NCI-H2196 (cell line): ENCODE measurements at regions not wholly inside any gene's neighbourhood (a gene's known extent, or its start where the extent isn't known, plus 50 kb on each side); places are given as distances from the start of the nearest gene placed in this dataset.

Experiments
- DNase-seq: peaks from one replicate; lab custom pipeline; 2025; ENCODE audit not compliant: unreplicated experiment; lab: John Stamatoyannopoulos, UW

GRCh38 chr9:106404137-106404536 is 458.8 kb upstream of the ZNF462 start:
- no peak for DNase-seq

GRCh38 chr9:106405871-106406435 is 457.0 kb upstream of the ZNF462 start:
- no peak for DNase-seq

- no peak for DNase-seq
These were observed 448.9 kb upstream of the ZNF462 start for GRCh38 chr9:106414042-106414441.

GRCh38 chr9:106417685-106418084 is 445.3 kb upstream of the ZNF462 start:
- no peak for DNase-seq

GRCh38 chr9:106419829-106420228 is 443.1 kb upstream of the ZNF462 start:
- DNase-seq = no peak

GRCh38 chr9:106420511-106420944 is 442.4 kb upstream of the ZNF462 start:
- DNase-seq = no peak

- no peak for DNase-seq
These were observed 441.2 kb upstream of the ZNF462 start for GRCh38 chr9:106421772-106422171.

- DNase-seq = no peak
These were observed 439.4 kb upstream of the ZNF462 start for GRCh38 chr9:106423575-106423974.

GRCh38 chr9:106432631-106433030 is 430.3 kb upstream of the ZNF462 start:
- no peak for DNase-seq

GRCh38 chr9:106438928-106439327 is 424.0 kb upstream of the ZNF462 start:
- no peak for DNase-seq

GRCh38 chr9:106441283-106441682 is 421.7 kb upstream of the ZNF462 start:
- DNase-seq = no peak

- DNase-seq = no peak
These were observed 419.4 kb upstream of the ZNF462 start for GRCh38 chr9:106443520-106443919.

- DNase-seq = no peak
These were observed 417.9 kb upstream of the ZNF462 start for GRCh38 chr9:106445107-106445506.

- DNase-seq = no peak
These were observed 413.5 kb upstream of the ZNF462 start for GRCh38 chr9:106449336-106449927.

- no peak for DNase-seq
These were observed 412.4 kb upstream of the ZNF462 start for GRCh38 chr9:106450549-106450948.

GRCh38 chr9:106451223-106451622 is 411.7 kb upstream of the ZNF462 start:
- no peak for DNase-seq

- no peak for DNase-seq
These were observed 406.4 kb upstream of the ZNF462 start for GRCh38 chr9:106456581-106456980.

GRCh38 chr9:106467113-106467864 is 395.7 kb upstream of the ZNF462 start:
- no peak for DNase-seq

GRCh38 chr9:106467865-106468164 is 395.2 kb upstream of the ZNF462 start:
- no peak for DNase-seq

- DNase-seq = no peak
These were observed 394.5 kb upstream of the ZNF462 start for GRCh38 chr9:106468431-106468830.

- DNase-seq = no peak
These were observed 384.7 kb upstream of the ZNF462 start for GRCh38 chr9:106478312-106478711.

GRCh38 chr9:106478727-106479126 is 384.2 kb upstream of the ZNF462 start:
- DNase-seq = no peak

GRCh38 chr9:106479679-106480078 is 383.3 kb upstream of the ZNF462 start:
- DNase-seq = no peak
